Tibial artery (tissue), 4 donors: ENCODE measurements at regions not wholly inside any gene's neighbourhood (a gene's known extent, or its start where the extent isn't known, plus 50 kb on each side); places are given as distances from the start of the nearest gene placed in this dataset.
A peak's percentile ranks its signal among the peaks of the same experiment; 100 is the strongest.

ENCODE experiments used
- DNase-seq, 2 donors: peaks; one replicate each; pipeline ENCODE4 v3.0.0-alpha.2; 2019
- H3K27ac ChIP-seq, 2 donors: fragments of 200-600 bp; sonication (generic) in 1 of 2; 1 replicate in 1 of 2; 2 replicates in 1 of 2; pipeline ENCODE4 v1.5.1; 2018 to 2019; ENCODE audit warnings: mild to moderate bottlenecking in 1 of 2
- H3K27me3 ChIP-seq, 2 donors: fragments of 200-600 bp; sonication (generic) in 1 of 2; one replicate each; pipeline versions ENCODE4 v1.5.1 to v1.6.0; 2016 to 2019
- H3K36me3 ChIP-seq, 3 donors: fragments of 200-600 bp; sonication (generic) in 2 of 3; one replicate each; pipeline ENCODE4 v1.5.1; 2016 to 2019; ENCODE audit warnings: mild to moderate bottlenecking in 2 of 3
- H3K4me1 ChIP-seq, 4 donors: fragments of 200-600 bp; sonication (generic) in 2 of 4; 1 replicate in 3 of 4; 2 replicates in 1 of 4; pipeline ENCODE4 v1.5.1; 2016 to 2019
- H3K4me3 ChIP-seq, 2 donors: fragments of 200-600 bp; sonication (generic) in 1 of 2; 1 replicate in 1 of 2; 2 replicates in 1 of 2; pipeline ENCODE4 v1.5.1; 2018 to 2019; ENCODE audit warnings: mild to moderate bottlenecking in 2 of 2
- H3K9me3 ChIP-seq, 3 donors: fragments of 200-600 bp; sonication (generic) in 1 of 3; one replicate each; pipeline ENCODE4 v1.5.1; 2016 to 2019
- CTCF ChIP-seq, 2 experiments: fragments of 200-600 bp in 1 of 2; fragments of 450-650 bp in 1 of 2; IDR thresholded peaks; one replicate each; pipeline ENCODE4 v1.5.1; 2017 to 2019; ENCODE audit warnings: antibody characterized with exemption in 2 of 2, mild to moderate bottlenecking in 1 of 2, moderate library complexity in 1 of 2
- intact Hi-C: fragments of 100-400 bp; cut with DNase I; formaldehyde crosslinking; loops from one replicate; pipeline ENCODE4 v1.15.0; 2023; ENCODE audit warnings: low total_unique reads

- Histone ChIP-seq H3K27ac (peak overlapping the region in 1 of 2 donors; percentile 22), H3K4me3 (no peak overlapping the region), H3K9me3 (no peaks in the 10 kb centered on the region), H3K36me3 (no peaks in the 10 kb centered on the region), H3K4me1 (peaks cover 0 to 9% (median 0%) of the 10 kb centered on the region in 4 donors), H3K27me3 (no peaks in the 10 kb centered on the region)
- no peak for TF ChIP-seq CTCF (IDR thresholded peaks at IDR 0.05)
- DNase-seq, result no peak
- intact Hi-C loops, result no loop called here
These were observed 210.7 kb upstream of the RND3 start for GRCh38 chr2:150698016-150698661.

- Histone ChIP-seq H3K27ac (peak overlapping the region in 1 of 2 donors; percentile 22), H3K9me3 (no peaks in the 10 kb centered on the region), H3K36me3 (no peaks in the 10 kb centered on the region), H3K27me3 (no peaks in the 10 kb centered on the region), H3K4me3 (no peak overlapping the region), H3K4me1 (peaks cover 0 to 9% (median 0%) of the 10 kb centered on the region in 4 donors)
- DNase-seq, result no peak
- intact Hi-C loops, result no loop called here
- no peak for TF ChIP-seq CTCF (IDR thresholded peaks at IDR 0.05)
These were observed 210.1 kb upstream of the RND3 start for GRCh38 chr2:150697596-150697995.

- H3K27me3 ChIP-seq, result no peaks in the 10 kb centered on the region
- no peak for TF ChIP-seq CTCF (IDR thresholded peaks at IDR 0.05)
- intact Hi-C loops, result no loop called here
These were observed 208.1 kb upstream of the RND3 start for GRCh38 chr2:150695451-150696135.

GRCh38 chr2:150693556-150693955 is 206.1 kb upstream of the RND3 start:
- Histone ChIP-seq H3K4me1 (peaks cover 0 to 23% (median 1%) of the 10 kb centered on the region in 4 donors), H3K27ac (no peak overlapping the region), H3K9me3 (no peaks in the 10 kb centered on the region), H3K36me3 (no peaks in the 10 kb centered on the region), H3K4me3 (no peak overlapping the region), H3K27me3 (no peaks in the 10 kb centered on the region)
- no peak for TF ChIP-seq CTCF (IDR thresholded peaks at IDR 0.05)
- intact Hi-C loops, result no loop called here
- no peak for DNase-seq

More at GRCh38 chr2:150695451-150696135, 208.1 kb upstream of the RND3 start:
- no peaks in the 10 kb centered on the region for H3K36me3 ChIP-seq
- H3K4me1 ChIP-seq, result peaks cover 0 to 9% (median 0%) of the 10 kb centered on the region in 4 donors
- H3K27ac ChIP-seq, result no peak overlapping the region
- no peak overlapping the region for H3K4me3 ChIP-seq
- no peaks in the 10 kb centered on the region for H3K9me3 ChIP-seq
- no peak for DNase-seq

- DNase-seq, result no peak
- no peaks in the 10 kb centered on the region for H3K9me3 ChIP-seq
- no peak overlapping the region for H3K4me3 ChIP-seq
- TF ChIP-seq CTCF (IDR thresholded peaks at IDR 0.05), result no peak
- intact Hi-C loops, result no loop called here
- H3K4me1 ChIP-seq, result peaks cover 0 to 20% (median 1%) of the 10 kb centered on the region in 4 donors
- H3K36me3 ChIP-seq, result no peaks in the 10 kb centered on the region
- no peak overlapping the region for H3K27ac ChIP-seq
- H3K27me3 ChIP-seq, result no peaks in the 10 kb centered on the region
These were observed 203.4 kb upstream of the RND3 start for GRCh38 chr2:150690870-150691269.
